GM12874 (cell line): ENCODE measurements at regions not wholly inside any gene's neighbourhood (a gene's known extent, or its start where the extent isn't known, plus 50 kb on each side); places are given as distances from the start of the nearest gene placed in this dataset.

Source experiments
- CTCF ChIP-seq: IDR thresholded peaks from 2 replicates; pipeline ENCODE4 v1.5.1; 2011; ENCODE audit warnings: low read depth, mild to moderate bottlenecking, control low read depth, low read length, moderate library complexity; ENCODE audit not compliant: insufficient read depth

GRCh38 chr17:73972901-73973300 lies 230.6 kb upstream of the RPL38 start:
- no peak for TF ChIP-seq CTCF

GRCh38 chr17:73973586-73974409 lies 229.7 kb upstream of the RPL38 start:
- no peak for TF ChIP-seq CTCF

- TF ChIP-seq CTCF: no peak
These were observed 228.9 kb upstream of the RPL38 start for GRCh38 chr17:73974536-73974935.

GRCh38 chr17:73976147-73976546 lies 227.3 kb upstream of the RPL38 start:
- no peak for TF ChIP-seq CTCF

GRCh38 chr17:73976676-73977521 lies 226.6 kb upstream of the RPL38 start:
- TF ChIP-seq CTCF: no peak

GRCh38 chr17:73980517-73980916 lies 223.0 kb upstream of the RPL38 start:
- no peak for TF ChIP-seq CTCF

GRCh38 chr17:73982871-73983270 lies 220.6 kb upstream of the RPL38 start:
- TF ChIP-seq CTCF: no peak
